PFSK-1 (cell line): ENCODE measurements at regions not wholly inside any gene's neighbourhood (a gene's known extent, or its start where the extent isn't known, plus 50 kb on each side); places are given as distances from the start of the nearest gene placed in this dataset.

Experiments used
- FOXP2 ChIP-seq: optimal IDR thresholded peaks from 2 replicates; pipeline ENCODE3; 2011; ENCODE audit warnings: borderline replicate concordance, control low read depth, inconsistent platforms; ENCODE audit not compliant: insufficient read depth; ENCODE audit errors: extremely low read length, extremely low read depth
- POLR2AphosphoS5 ChIP-seq: IDR thresholded peaks from 2 replicates; pipeline ENCODE4 v1.6.1; 2012; ENCODE audit warnings: low read depth, mild to moderate bottlenecking, control low read depth, low read length, moderate library complexity
- REST ChIP-seq, 2 experiments: IDR thresholded peaks; 2 replicates each; pipeline versions ENCODE4 v1.6.1 to v1.8.0; 2011 to 2012; ENCODE audit warnings: low read depth in 2 of 2, low read length in 2 of 2, control low read depth in 1 of 2, inconsistent platforms in 1 of 2, mild to moderate bottlenecking in 1 of 2, moderate library complexity in 1 of 2; ENCODE audit not compliant: insufficient read depth in 1 of 2
- SIN3A ChIP-seq: IDR thresholded peaks from 2 replicates; pipeline ENCODE4 v1.6.1; 2012; ENCODE audit warnings: mild to moderate bottlenecking, low read length, moderate library complexity, borderline replicate concordance; ENCODE audit not compliant: insufficient read depth
- TAF1 ChIP-seq: IDR thresholded peaks from 2 replicates; pipeline ENCODE4 v1.6.1; 2012; ENCODE audit warnings: low read length, control low read depth, borderline replicate concordance; ENCODE audit not compliant: insufficient read depth

GRCh38 chr10:2883238-2883637 is 184.1 kb upstream of the PFKP start:
- TF ChIP-seq FOXP2 (no peak), POLR2AphosphoS5 (no peak), SIN3A (no peak), REST (IDR thresholded peaks at IDR 0.05; ENCODE audit: insufficient read depth in 1 of 2, low read depth in 2 of 2, low read length in 2 of 2) (no peak), TAF1 (no peak)

GRCh38 chr10:2882628-2883027 is 184.7 kb upstream of the PFKP start:
- no peak for TF ChIP-seq FOXP2
- no peak for TF ChIP-seq REST (IDR thresholded peaks at IDR 0.05; ENCODE audit: insufficient read depth in 1 of 2, low read depth in 2 of 2, low read length in 2 of 2)
- no peak for TF ChIP-seq TAF1
- TF ChIP-seq SIN3A = no peak
- no peak for TF ChIP-seq POLR2AphosphoS5

- TF ChIP-seq FOXP2 = no peak
- no peak for TF ChIP-seq SIN3A
Observed at GRCh38 chr10:2881720-2882620, 185.4 kb upstream of the PFKP start.

- TF ChIP-seq TAF1 (no peak), FOXP2 (no peak), SIN3A (no peak), POLR2AphosphoS5 (no peak), REST (IDR thresholded peaks at IDR 0.05; ENCODE audit: insufficient read depth in 1 of 2, low read depth in 2 of 2, low read length in 2 of 2) (no peak)
Observed at GRCh38 chr10:2878818-2879217, 188.5 kb upstream of the PFKP start.

- TF ChIP-seq FOXP2 (no peak), REST (IDR thresholded peaks at IDR 0.05; ENCODE audit: insufficient read depth in 1 of 2, low read depth in 2 of 2, low read length in 2 of 2) (no peak), TAF1 (no peak), POLR2AphosphoS5 (no peak), SIN3A (no peak)
Observed at GRCh38 chr10:2876032-2876431, 191.3 kb upstream of the PFKP start.

- TF ChIP-seq TAF1 (no peak), REST (IDR thresholded peaks at IDR 0.05; ENCODE audit: insufficient read depth in 1 of 2, low read depth in 2 of 2, low read length in 2 of 2) (no peak), SIN3A (no peak), POLR2AphosphoS5 (no peak), FOXP2 (no peak)
Observed at GRCh38 chr10:2874963-2875362, 192.4 kb upstream of the PFKP start.
